BJ (cell line): ENCODE measurements at regions not wholly inside any gene's neighbourhood (a gene's known extent, or its start where the extent isn't known, plus 50 kb on each side); places are given as distances from the start of the nearest gene placed in this dataset.

Experiments
- CTCF ChIA-PET: fragments of 350-600 bp; formaldehyde crosslinking; extraction: SDS; loops from one replicate; lab custom pipeline; 2021; ENCODE audit warnings: antibody characterized with exemption, inconsistent platforms; lab: Yijun Ruan, JAX
- POLR2A ChIA-PET: fragments of 300-600 bp; sonication (Branson Sonifier 250); formaldehyde crosslinking; extraction: SDS; loops from one replicate; lab custom pipeline; 2021; ENCODE audit warnings: antibody characterized with exemption; lab: Charles Lee
- DNase-seq: peaks from one replicate; pipeline ENCODE4 v3.0.0-alpha.2; 2011; ENCODE audit warnings: low read depth
- H3K27me3 ChIP-seq: 2 replicates; pipeline ENCODE4 v1.6.0; 2011; ENCODE audit warnings: low read length; ENCODE audit not compliant: control insufficient read depth, insufficient read depth
- H3K36me3 ChIP-seq: 2 replicates; pipeline ENCODE4 v1.5.1; 2011; ENCODE audit warnings: low read length; ENCODE audit not compliant: control insufficient read depth, insufficient read depth
- H3K4me3 ChIP-seq: 2 replicates; pipeline ENCODE4 v1.5.1; 2011; ENCODE audit warnings: low read depth, mild to moderate bottlenecking, control low read depth, low read length
- TF ChIP-seq, protein P1 (sequence below): IDR thresholded peaks from 2 replicates; pipeline ENCODE4 v1.5.1; 2011; ENCODE audit warnings: low read depth, mild to moderate bottlenecking, control low read depth, inconsistent platforms, low read length, moderate library complexity; ENCODE audit not compliant: insufficient read depth

DNA sequence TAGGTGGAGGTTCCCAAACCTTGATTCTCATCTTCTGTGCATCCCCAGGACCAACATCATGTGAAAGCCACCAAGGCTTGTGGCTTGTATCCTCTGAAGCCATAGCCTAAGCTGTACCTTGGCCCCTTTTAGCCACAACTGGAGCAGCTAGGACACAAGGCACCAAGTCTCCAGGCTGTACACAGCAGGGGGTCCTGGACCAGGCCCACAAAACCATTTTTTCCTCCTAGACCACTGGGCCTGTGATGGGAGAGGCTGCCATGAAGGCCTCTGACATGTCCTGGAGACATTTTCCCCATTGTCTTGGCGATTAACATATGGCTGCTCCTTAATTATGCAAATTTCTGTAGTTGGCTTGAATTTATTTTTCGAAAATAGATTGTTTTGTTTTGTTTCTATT is 114.8 kb upstream of the LAMA2 start:
- CTCF ChIA-PET: no interaction called here

DNA sequence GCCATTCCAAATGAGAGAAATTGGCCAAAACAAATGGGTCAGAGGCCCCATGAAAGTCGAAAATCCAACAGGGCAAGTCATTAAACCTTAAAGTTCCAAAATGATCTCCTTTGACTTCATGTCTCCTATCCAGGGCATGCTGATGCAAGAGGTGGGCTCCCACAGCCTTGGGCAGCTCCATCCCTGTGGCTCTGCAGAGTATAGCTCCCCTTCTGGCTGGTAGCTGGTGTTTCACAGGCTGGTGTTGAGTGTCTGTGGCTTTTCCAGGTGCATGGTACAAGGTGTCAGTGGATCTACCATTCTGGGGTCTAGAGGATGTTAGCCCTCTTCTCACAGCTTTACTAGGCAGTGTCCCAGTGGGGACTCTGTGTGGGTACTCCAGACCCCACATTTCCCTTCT is 115.2 kb upstream of the LAMA2 start:
- Histone ChIP-seq H3K4me3 (no peak overlapping the region), H3K36me3 (no peaks in the 10 kb centered on the region), H3K27me3 (no peaks in the 10 kb centered on the region; the same call in 1 of the 2 replicates)
- TF ChIP-seq, protein P1, sequence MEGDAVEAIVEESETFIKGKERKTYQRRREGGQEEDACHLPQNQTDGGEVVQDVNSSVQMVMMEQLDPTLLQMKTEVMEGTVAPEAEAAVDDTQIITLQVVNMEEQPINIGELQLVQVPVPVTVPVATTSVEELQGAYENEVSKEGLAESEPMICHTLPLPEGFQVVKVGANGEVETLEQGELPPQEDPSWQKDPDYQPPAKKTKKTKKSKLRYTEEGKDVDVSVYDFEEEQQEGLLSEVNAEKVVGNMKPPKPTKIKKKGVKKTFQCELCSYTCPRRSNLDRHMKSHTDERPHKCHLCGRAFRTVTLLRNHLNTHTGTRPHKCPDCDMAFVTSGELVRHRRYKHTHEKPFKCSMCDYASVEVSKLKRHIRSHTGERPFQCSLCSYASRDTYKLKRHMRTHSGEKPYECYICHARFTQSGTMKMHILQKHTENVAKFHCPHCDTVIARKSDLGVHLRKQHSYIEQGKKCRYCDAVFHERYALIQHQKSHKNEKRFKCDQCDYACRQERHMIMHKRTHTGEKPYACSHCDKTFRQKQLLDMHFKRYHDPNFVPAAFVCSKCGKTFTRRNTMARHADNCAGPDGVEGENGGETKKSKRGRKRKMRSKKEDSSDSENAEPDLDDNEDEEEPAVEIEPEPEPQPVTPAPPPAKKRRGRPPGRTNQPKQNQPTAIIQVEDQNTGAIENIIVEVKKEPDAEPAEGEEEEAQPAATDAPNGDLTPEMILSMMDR: no peak
- CTCF ChIA-PET: no interaction called here
- POLR2A ChIA-PET: no interaction called here
- no peak for DNase-seq

More for the DNA sequence above, 114.8 kb upstream of the LAMA2 start:
- H3K36me3 ChIP-seq: no peaks in the 10 kb centered on the region
- H3K4me3 ChIP-seq: no peak overlapping the region
- no peak for DNase-seq
- H3K27me3 ChIP-seq: no peaks in the 10 kb centered on the region; the same call in 1 of the 2 replicates
- TF ChIP-seq, protein P1: no peak
- POLR2A ChIA-PET: no interaction called here

DNA sequence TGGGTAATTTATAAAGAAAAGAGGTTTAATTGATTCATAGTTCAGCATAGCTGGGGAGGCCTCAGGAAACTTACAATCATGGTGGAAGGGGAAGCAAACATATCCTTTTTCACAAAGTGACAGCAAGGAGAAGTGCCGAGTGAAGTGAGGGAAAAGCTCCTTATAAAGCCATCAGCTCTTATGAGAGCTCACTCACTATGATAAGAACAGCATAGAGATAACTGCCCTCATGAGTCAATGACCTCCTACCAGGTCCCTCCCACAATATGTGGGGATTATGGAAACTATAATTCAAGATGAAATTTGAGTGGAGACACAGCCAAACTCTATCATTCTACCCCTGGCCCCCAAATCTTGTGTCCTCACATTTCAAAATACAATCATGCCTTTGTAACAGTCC is 115.8 kb upstream of the LAMA2 start:
- TF ChIP-seq, protein P1: no peak
- H3K36me3 ChIP-seq: no peaks in the 10 kb centered on the region
- no peak for DNase-seq
- H3K4me3 ChIP-seq: no peak overlapping the region
- CTCF ChIA-PET: interaction anchor here (0.7 kb wide), 1 partner anchor 506 kb away, joined by 5 read pairs; no protein-coding TSS in a partner anchor
- POLR2A ChIA-PET: no interaction called here
- H3K27me3 ChIP-seq: no peaks in the 10 kb centered on the region; the same call in 1 of the 2 replicates

DNA sequence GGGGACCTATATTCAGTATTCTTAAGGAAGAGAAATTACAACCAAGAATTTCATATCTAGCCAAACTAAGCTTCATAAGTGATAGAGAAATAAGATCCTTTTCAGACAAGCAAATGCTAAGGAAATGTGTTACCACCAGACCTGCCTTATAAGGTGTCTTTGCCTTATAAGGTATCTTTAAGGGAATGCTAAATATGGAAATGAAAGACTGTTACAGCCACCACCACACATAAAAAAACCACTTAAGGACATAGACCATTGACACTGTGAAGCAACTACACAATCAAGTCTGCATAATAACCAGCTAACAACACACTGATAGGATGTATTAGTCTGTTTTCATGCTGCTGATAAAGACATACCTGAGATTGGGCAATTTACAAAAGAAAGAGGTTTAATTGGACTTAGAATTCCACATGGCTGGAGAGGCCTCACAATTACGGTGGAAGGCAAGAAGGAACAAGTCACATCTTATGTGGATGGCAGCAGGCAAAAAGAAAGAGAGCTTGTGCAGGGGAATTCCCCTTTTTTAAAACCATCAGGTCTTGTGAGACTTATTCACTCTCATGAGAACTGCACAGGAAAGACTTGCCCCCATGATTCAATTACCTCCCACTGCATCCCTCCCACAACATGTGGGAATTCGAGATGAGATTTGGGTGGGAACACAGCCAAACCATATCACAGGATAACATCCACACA is 119.2 kb upstream of the LAMA2 start:
- POLR2A ChIA-PET: no interaction called here
- no peak overlapping the region for H3K4me3 ChIP-seq
- H3K27me3 ChIP-seq: no peaks in the 10 kb centered on the region; the same call in 1 of the 2 replicates
- TF ChIP-seq, protein P1: no peak
- DNase-seq: no peak
- CTCF ChIA-PET: no interaction called here
- no peaks in the 10 kb centered on the region for H3K36me3 ChIP-seq

DNA sequence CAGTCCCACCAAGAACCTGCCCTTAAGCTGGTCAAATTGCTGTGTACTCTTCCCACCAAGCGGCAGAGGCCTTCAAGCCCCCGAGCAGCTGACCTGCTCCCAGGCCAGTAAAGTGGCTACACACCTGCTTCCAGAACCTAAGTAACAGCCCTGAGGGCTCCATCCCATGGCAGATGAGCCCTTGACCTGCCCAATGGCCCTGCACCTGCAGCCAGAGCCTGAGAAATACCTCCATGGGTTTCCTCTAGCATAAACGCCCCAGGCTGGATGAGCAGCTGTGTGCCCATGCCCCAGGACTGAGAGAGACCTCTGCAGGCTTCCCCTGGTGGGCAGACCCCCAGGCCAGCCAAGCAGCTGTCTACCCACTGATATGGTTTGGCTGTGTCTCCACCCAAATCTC is 123.0 kb upstream of the LAMA2 start:
- Histone ChIP-seq H3K27me3 (no peaks in the 10 kb centered on the region), H3K36me3 (no peaks in the 10 kb centered on the region), H3K4me3 (no peak overlapping the region)
- ChIA-PET CTCF (no interaction called here), POLR2A (no interaction called here)
- TF ChIP-seq, protein P1: no peak
- DNase-seq: no peak
